Osteoblast (primary cell): ENCODE measurements at regions not wholly inside any gene's neighbourhood (a gene's known extent, or its start where the extent isn't known, plus 50 kb on each side); places are given as distances from the start of the nearest gene placed in this dataset.

Source experiments
- DNase-seq: peaks from one replicate; pipeline ENCODE4 v3.0.0; 2011; ENCODE audit warnings: low spot score, mixed read lengths; ENCODE audit not compliant: insufficient read length; ENCODE audit errors: missing footprints
- H2AFZ ChIP-seq: 2 replicates; pipeline ENCODE4 v1.6.0; 2011; ENCODE audit warnings: mild to moderate bottlenecking, low read length
- H3K27ac ChIP-seq: 2 replicates; pipeline ENCODE4 v1.5.1; 2011; ENCODE audit warnings: mild to moderate bottlenecking, low read depth, low read length, moderate library complexity
- H3K27me3 ChIP-seq: 2 replicates; pipeline ENCODE4 v1.6.0; 2012; ENCODE audit warnings: mild to moderate bottlenecking, control low read depth, inconsistent platforms, low read length, moderate library complexity; ENCODE audit not compliant: insufficient read depth
- H3K36me3 ChIP-seq: 2 replicates; pipeline ENCODE4 v1.5.1; 2011; ENCODE audit warnings: mild to moderate bottlenecking, low read length, control low read depth, moderate library complexity; ENCODE audit not compliant: insufficient read depth
- H3K4me1 ChIP-seq: 2 replicates; pipeline ENCODE4 v1.5.1; 2011; ENCODE audit warnings: mild to moderate bottlenecking, low read length, control low read depth, moderate library complexity; ENCODE audit not compliant: insufficient read depth
- H3K4me2 ChIP-seq: 2 replicates; pipeline ENCODE4 v1.6.0; 2011; ENCODE audit warnings: mild to moderate bottlenecking, low read length; ENCODE audit not compliant: insufficient read depth
- H3K4me3 ChIP-seq: fragments of 200-600 bp; sonication (generic); 3 replicates; pipeline ENCODE4 v1.5.1; 2012; ENCODE audit warnings: mild to moderate bottlenecking, low read length, inconsistent platforms; ENCODE audit not compliant: insufficient read depth
- H3K79me2 ChIP-seq: 2 replicates; pipeline ENCODE4 v1.6.0; 2012; ENCODE audit warnings: mild to moderate bottlenecking, low read length, control low read depth, inconsistent platforms; ENCODE audit not compliant: insufficient read depth
- H3K9me3 ChIP-seq: 2 replicates; pipeline ENCODE4 v1.5.1; 2011; ENCODE audit warnings: low read depth, low read length, control low read depth
- H4K20me1 ChIP-seq: 2 replicates; pipeline ENCODE4 v1.6.0; 2012; ENCODE audit warnings: mild to moderate bottlenecking, low read length, control low read depth; ENCODE audit not compliant: insufficient read depth
- TF ChIP-seq, protein P1 (sequence below): IDR thresholded peaks from 2 replicates; pipeline ENCODE4 v1.5.1; 2011; ENCODE audit warnings: mild to moderate bottlenecking, low read depth, low read length, moderate library complexity; ENCODE audit errors: extremely low read depth

DNA sequence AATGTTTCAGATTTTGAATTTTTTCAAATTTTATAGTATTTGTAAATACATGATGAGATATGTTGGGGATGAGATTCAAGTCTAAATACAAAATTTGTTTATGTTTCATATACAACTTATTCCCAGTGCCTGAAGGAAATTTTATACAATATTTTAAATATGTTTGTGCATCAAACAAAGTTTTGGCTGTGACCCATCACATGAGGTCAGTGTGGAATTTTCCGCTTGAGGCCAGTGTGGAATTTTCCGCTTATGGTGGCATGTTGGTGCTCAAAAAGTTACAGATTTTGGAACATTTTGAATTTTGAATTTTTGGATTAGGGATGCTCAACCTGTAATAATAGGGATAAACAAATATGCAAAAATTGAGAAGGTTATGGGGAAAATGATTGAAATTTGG, 356.6 kb upstream of the JAG1 start:
- H3K4me2 ChIP-seq = no peak overlapping the region
- H3K4me1 ChIP-seq = no peaks in the 10 kb centered on the region
- H3K36me3 ChIP-seq = no peaks in the 10 kb centered on the region
- TF ChIP-seq, protein P1, sequence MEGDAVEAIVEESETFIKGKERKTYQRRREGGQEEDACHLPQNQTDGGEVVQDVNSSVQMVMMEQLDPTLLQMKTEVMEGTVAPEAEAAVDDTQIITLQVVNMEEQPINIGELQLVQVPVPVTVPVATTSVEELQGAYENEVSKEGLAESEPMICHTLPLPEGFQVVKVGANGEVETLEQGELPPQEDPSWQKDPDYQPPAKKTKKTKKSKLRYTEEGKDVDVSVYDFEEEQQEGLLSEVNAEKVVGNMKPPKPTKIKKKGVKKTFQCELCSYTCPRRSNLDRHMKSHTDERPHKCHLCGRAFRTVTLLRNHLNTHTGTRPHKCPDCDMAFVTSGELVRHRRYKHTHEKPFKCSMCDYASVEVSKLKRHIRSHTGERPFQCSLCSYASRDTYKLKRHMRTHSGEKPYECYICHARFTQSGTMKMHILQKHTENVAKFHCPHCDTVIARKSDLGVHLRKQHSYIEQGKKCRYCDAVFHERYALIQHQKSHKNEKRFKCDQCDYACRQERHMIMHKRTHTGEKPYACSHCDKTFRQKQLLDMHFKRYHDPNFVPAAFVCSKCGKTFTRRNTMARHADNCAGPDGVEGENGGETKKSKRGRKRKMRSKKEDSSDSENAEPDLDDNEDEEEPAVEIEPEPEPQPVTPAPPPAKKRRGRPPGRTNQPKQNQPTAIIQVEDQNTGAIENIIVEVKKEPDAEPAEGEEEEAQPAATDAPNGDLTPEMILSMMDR = no peak
- H2AFZ ChIP-seq = no peak overlapping the region
- H4K20me1 ChIP-seq = no peaks in the 10 kb centered on the region
- H3K4me3 ChIP-seq = no peak overlapping the region
- no peak for DNase-seq
- H3K27ac ChIP-seq = no peak overlapping the region
- H3K79me2 ChIP-seq = no peaks in the 10 kb centered on the region
- no peaks in the 10 kb centered on the region for H3K27me3 ChIP-seq
- H3K9me3 ChIP-seq = no peaks in the 10 kb centered on the region

DNA sequence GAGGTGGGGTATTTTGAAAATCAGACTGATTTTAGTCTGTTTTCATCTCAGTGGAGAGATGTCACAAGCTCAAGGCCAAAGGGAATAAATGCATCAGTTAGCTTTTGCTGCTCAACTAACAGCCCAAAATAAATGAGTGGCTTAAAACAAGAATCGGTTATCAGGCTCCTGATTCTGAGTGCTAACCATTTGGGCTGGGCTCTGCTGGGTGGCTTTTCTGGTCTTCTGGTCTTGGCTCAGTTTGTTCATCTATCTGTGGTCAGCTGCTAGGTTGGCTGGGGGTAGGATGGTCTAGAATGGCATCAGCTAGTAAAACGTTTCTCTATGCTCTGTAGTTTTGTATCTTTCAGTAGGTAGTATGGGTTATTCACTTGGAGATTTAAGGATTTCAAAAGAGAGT, 357.5 kb upstream of the JAG1 start:
- TF ChIP-seq, protein P1 = no peak
- Histone ChIP-seq H3K27ac (no peak overlapping the region), H3K4me2 (no peak overlapping the region), H4K20me1 (no peaks in the 10 kb centered on the region), H2AFZ (no peak overlapping the region), H3K36me3 (no peaks in the 10 kb centered on the region), H3K9me3 (no peaks in the 10 kb centered on the region), H3K79me2 (no peaks in the 10 kb centered on the region), H3K27me3 (no peaks in the 10 kb centered on the region), H3K4me1 (no peaks in the 10 kb centered on the region), H3K4me3 (no peak overlapping the region)
- DNase-seq = no peak

DNA sequence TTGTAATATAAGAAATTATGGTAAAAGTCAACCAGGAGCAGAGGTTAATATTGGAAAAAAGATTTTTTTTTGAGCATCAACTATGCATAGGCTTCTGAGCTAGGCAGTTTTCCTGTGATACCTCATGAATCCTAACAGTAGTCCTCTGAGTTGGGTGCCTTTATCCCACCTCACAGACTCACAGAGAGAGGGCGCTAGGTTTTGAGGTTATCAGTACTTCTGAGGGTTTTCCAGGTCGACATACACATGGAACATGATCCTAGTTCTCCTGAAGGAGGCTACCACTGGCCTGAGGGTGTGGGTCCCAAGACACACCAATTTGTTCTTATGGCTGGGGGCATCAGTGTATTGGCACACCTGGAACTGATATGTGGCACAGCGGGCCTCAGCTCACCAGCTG, 358.8 kb upstream of the JAG1 start:
- no peaks in the 10 kb centered on the region for H4K20me1 ChIP-seq
- no peak overlapping the region for H3K27ac ChIP-seq
- H3K9me3 ChIP-seq = no peaks in the 10 kb centered on the region
- no peaks in the 10 kb centered on the region for H3K79me2 ChIP-seq
- H2AFZ ChIP-seq = no peak overlapping the region
- no peak overlapping the region for H3K4me2 ChIP-seq
- TF ChIP-seq, protein P1 = no peak
- no peaks in the 10 kb centered on the region for H3K4me1 ChIP-seq
- H3K27me3 ChIP-seq = no peaks in the 10 kb centered on the region
- H3K4me3 ChIP-seq = no peak overlapping the region
- H3K36me3 ChIP-seq = no peaks in the 10 kb centered on the region
- DNase-seq = no peak

DNA sequence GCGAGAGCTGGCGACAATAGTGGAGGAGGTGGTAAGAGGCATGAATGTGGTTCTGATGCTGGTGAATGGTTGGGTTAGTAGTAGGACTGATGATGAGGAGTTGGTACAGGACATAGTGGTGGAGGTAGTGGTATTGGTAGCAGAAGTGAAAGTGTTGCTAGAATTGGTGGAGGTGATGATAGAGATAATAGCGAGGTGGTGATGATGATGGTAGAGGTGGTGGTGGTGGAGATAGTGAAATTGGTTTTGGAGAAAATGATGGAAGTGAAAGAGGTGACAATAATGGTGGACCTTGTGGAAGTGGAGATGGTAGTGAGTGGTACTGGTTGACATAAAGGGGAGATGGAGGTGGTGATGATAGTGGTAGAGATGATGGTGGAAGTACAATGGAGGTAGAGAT, 360.2 kb upstream of the JAG1 start:
- Histone ChIP-seq H3K4me1 (no peaks in the 10 kb centered on the region), H3K36me3 (no peaks in the 10 kb centered on the region), H3K9me3 (no peaks in the 10 kb centered on the region), H3K27me3 (no peaks in the 10 kb centered on the region), H3K79me2 (no peaks in the 10 kb centered on the region), H4K20me1 (no peaks in the 10 kb centered on the region), H2AFZ (no peak overlapping the region), H3K27ac (no peak overlapping the region), H3K4me2 (no peak overlapping the region), H3K4me3 (no peak overlapping the region)
- TF ChIP-seq, protein P1 = no peak
- no peak for DNase-seq
